GM23338 (cell line): ENCODE measurements at regions not wholly inside any gene's neighbourhood (a gene's known extent, or its start where the extent isn't known, plus 50 kb on each side); places are given as distances from the start of the nearest gene placed in this dataset.

Experiments
- ATAC-seq: fragments of 200-7000 bp; cut with Tn5 transposase; 3 replicates; pipeline ENCODE4 v1.9.1; 2020
- DNase-seq: peaks from one replicate; pipeline ENCODE4 v3.0.0-alpha.2; 2015; ENCODE audit warnings: low spot score
- H2AFZ ChIP-seq: fragments of 200-600 bp; sonication (generic); 2 replicates; pipeline ENCODE4 v1.8.0; 2016; ENCODE audit warnings: antibody characterized with exemption, mild to moderate bottlenecking, moderate library complexity
- H3F3A ChIP-seq: fragments of 200-600 bp; sonication (generic); replicated peaks from 2 replicates; pipeline ENCODE4 v1.8.0; 2017; ENCODE audit warnings: antibody characterized with exemption, mixed run types, low read depth
- H3K27ac ChIP-seq: fragments of 200-600 bp; sonication (generic); 2 replicates; pipeline ENCODE4 v1.6.1; 2016; ENCODE audit warnings: low read depth
- H3K27me3 ChIP-seq: fragments of 200-600 bp; sonication (generic); 2 replicates; pipeline ENCODE4 v1.8.0; 2016; ENCODE audit warnings: mild to moderate bottlenecking, mixed run types, moderate library complexity; ENCODE audit not compliant: insufficient read depth
- H3K36me3 ChIP-seq: fragments of 200-600 bp; sonication (generic); 2 replicates; pipeline ENCODE4 v1.8.0; 2016; ENCODE audit warnings: mild to moderate bottlenecking; ENCODE audit not compliant: insufficient read depth
- H3K4me1 ChIP-seq: fragments of 200-600 bp; sonication (generic); 2 replicates; pipeline ENCODE4 v1.8.0; 2016; ENCODE audit warnings: mild to moderate bottlenecking, moderate library complexity; ENCODE audit not compliant: insufficient read depth
- H3K4me2 ChIP-seq: fragments of 200-600 bp; sonication (generic); 2 replicates; pipeline ENCODE4 v1.7.1; 2017; ENCODE audit warnings: mixed run types
- H3K4me3 ChIP-seq: fragments of 200-600 bp; sonication (generic); 2 replicates; pipeline ENCODE4 v1.6.1; 2016; ENCODE audit warnings: mixed run types
- H3K79me2 ChIP-seq: fragments of 200-600 bp; sonication (generic); replicated peaks from 2 replicates; pipeline ENCODE4 v1.8.0; 2017; ENCODE audit warnings: mild to moderate bottlenecking; ENCODE audit not compliant: insufficient read depth
- H3K9me2 ChIP-seq: fragments of 200-600 bp; sonication (generic); 2 replicates; pipeline ENCODE4 v1.8.0; 2017; ENCODE audit not compliant: insufficient read depth
- H4K20me1 ChIP-seq: fragments of 200-600 bp; sonication (generic); replicated peaks from 2 replicates; pipeline ENCODE4 v1.8.0; 2017; ENCODE audit warnings: mild to moderate bottlenecking; ENCODE audit not compliant: insufficient read depth
- H3K27ac Mint-ChIP-seq: 2 replicates; pipeline ENCODE4 v1.8.0; 2020; ENCODE audit warnings: inconsistent platforms, mild to moderate bottlenecking, moderate library complexity, mixed read lengths
- H3K27me3 Mint-ChIP-seq: 3 replicates; pipeline ENCODE4 v1.8.0; 2022; ENCODE audit warnings: low read depth, mild to moderate bottlenecking, moderate library complexity, mixed read lengths, inconsistent platforms; ENCODE audit not compliant: insufficient read depth, poor library complexity
- H3K36me3 Mint-ChIP-seq: 3 replicates; pipeline ENCODE4 v1.8.0; 2021; ENCODE audit warnings: low read depth, mild to moderate bottlenecking, inconsistent platforms, moderate library complexity, mixed read lengths
- H3K4me1 Mint-ChIP-seq: 3 replicates; pipeline ENCODE4 v1.8.0; 2020; ENCODE audit warnings: mild to moderate bottlenecking, inconsistent platforms, mixed read lengths
- H3K4me3 Mint-ChIP-seq: 3 replicates; pipeline ENCODE4 v1.8.0; 2021; ENCODE audit warnings: moderate library complexity, mild to moderate bottlenecking, inconsistent platforms, mixed read lengths
- H3K9me3 Mint-ChIP-seq: 3 replicates; pipeline ENCODE4 v1.8.0; 2020; ENCODE audit warnings: moderate library complexity, mild to moderate bottlenecking, inconsistent platforms, mixed read lengths
- CTCF ChIP-seq, 2 experiments: fragments of 200-600 bp in 1 of 2; sonication (generic) in 1 of 2; conservative IDR thresholded peaks; 2 replicates each; pipeline versions ENCODE4 v1.5.1 to v1.6.1; 2016 to 2017; ENCODE audit warnings: antibody characterized with exemption in 2 of 2, low read depth in 2 of 2, mild to moderate bottlenecking in 2 of 2, moderate library complexity in 1 of 2
- EZH2 ChIP-seq: fragments of 200-600 bp; sonication (generic); IDR thresholded peaks from one replicate; pipeline ENCODE4 v1.8.0; 2017; ENCODE audit warnings: antibody characterized with exemption, mild to moderate bottlenecking, low read depth; ENCODE audit not compliant: unreplicated experiment
- POLR2AphosphoS5 ChIP-seq: IDR thresholded peaks from 2 replicates; pipeline ENCODE4 v1.6.1; 2016; ENCODE audit warnings: antibody characterized with exemption, low read depth
- REST ChIP-seq: IDR thresholded peaks from one replicate; pipeline ENCODE4 v1.6.1; 2018; ENCODE audit warnings: antibody characterized with exemption; ENCODE audit not compliant: unreplicated experiment
- TF ChIP-seq, protein P1 (sequence below): IDR thresholded peaks from 2 replicates; pipeline ENCODE4 v1.6.1; 2016; ENCODE audit warnings: antibody characterized with exemption

- TF ChIP-seq REST (no peak), EZH2 (no peak), CTCF (conservative IDR thresholded peaks at IDR 0.05; ENCODE audit: low read depth in 2 of 2) (no peak)
- TF ChIP-seq, protein P1, sequence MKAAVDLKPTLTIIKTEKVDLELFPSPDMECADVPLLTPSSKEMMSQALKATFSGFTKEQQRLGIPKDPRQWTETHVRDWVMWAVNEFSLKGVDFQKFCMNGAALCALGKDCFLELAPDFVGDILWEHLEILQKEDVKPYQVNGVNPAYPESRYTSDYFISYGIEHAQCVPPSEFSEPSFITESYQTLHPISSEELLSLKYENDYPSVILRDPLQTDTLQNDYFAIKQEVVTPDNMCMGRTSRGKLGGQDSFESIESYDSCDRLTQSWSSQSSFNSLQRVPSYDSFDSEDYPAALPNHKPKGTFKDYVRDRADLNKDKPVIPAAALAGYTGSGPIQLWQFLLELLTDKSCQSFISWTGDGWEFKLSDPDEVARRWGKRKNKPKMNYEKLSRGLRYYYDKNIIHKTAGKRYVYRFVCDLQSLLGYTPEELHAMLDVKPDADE: no peak
These were observed 214.1 kb upstream of the ADCY2 start (continued) for GRCh38 chr5:7181841-7182240.

- Histone ChIP-seq H3K4me2 (no peak overlapping the region), H3F3A (no peaks in the 10 kb centered on the region), H3K36me3 (no peaks in the 10 kb centered on the region), H2AFZ (peak overlapping the region; percentile 76; the same call in 1 of the 2 replicates), H3K79me2 (no peaks in the 10 kb centered on the region), H3K4me1 (no peaks in the 10 kb centered on the region), H3K27ac (no peak overlapping the region), H3K4me3 (no peak overlapping the region), H4K20me1 (no peaks in the 10 kb centered on the region), H3K27me3 (no peaks in the 10 kb centered on the region), H3K9me2 (no peaks in the 10 kb centered on the region)
- DNase-seq (no peak), ATAC-seq (no peak)
- Mint-ChIP-seq H3K9me3 (no peaks in the 10 kb centered on the region), H3K4me3 (no peak overlapping the region), H3K4me1 (no peaks in the 10 kb centered on the region), H3K27me3 (no peaks in the 10 kb centered on the region), H3K36me3 (no peaks in the 10 kb centered on the region), H3K27ac (no peak overlapping the region)
- no peak for TF ChIP-seq EZH2
- TF ChIP-seq CTCF (conservative IDR thresholded peaks at IDR 0.05; ENCODE audit: low read depth in 2 of 2): no peak
- TF ChIP-seq POLR2AphosphoS5: no peak
- TF ChIP-seq, protein P1: no peak
- TF ChIP-seq REST: no peak
These were observed 210.2 kb upstream of the ADCY2 start for GRCh38 chr5:7185742-7186141.
